Activated CD4-positive, alpha-beta T cell treated with anti-CD3 and anti-CD28 coated beads for 1 hour (primary cell): ENCODE measurements at regions not wholly inside any gene's neighbourhood (a gene's known extent, or its start where the extent isn't known, plus 50 kb on each side); places are given as distances from the start of the nearest gene placed in this dataset.

Source experiments
- DNase-seq: peaks from one replicate; pipeline ENCODE4 v3.0.0-alpha.2; 2020

DNA sequence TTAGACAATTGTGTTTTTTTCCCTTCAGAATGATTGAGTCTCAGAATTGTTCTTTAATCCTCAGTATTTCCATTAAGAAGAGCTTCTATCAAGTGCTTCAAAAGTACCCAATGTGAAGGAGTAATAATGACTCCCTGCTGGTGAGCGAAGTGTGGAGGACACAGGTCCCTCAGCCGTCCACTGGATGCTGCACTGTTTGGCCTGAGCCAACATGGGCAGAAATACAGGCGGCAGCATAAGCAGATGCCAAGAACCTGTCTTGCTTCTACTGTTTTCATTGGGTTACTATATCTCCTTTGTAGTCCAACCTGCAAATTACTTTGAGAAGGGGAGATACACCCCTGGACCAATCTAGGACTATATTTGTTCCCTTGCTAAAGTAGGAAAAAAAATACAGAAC, 55.3 kb upstream of the DPH5 start:
- DNase-seq = no peak

GRCh38 chr1:101079341-101079740, 53.8 kb upstream of the DPH5 start:
- no peak for DNase-seq

GRCh38 chr1:101077849-101078248, 52.3 kb upstream of the DPH5 start:
- DNase-seq = no peak

GRCh38 chr1:101075926-101076325, 50.3 kb upstream of the DPH5 start:
- DNase-seq = no peak
